ENCODE measurements at regions not wholly inside any gene's neighbourhood (a gene's known extent, or its start where the extent isn't known, plus 50 kb on each side); places are given as distances from the start of the nearest gene placed in this dataset.

GRCh38 chr11:71179877-71180605 is 72.3 kb downstream of the SHANK2 start:
- H3K27ac ChIP-seq = no peak overlapping the region
- no peak for DNase-seq (ENCODE audit: low spot score)
- ChIA-PET POLR2A (ENCODE audit: low non-redundant PET) (no interaction called here), CTCF (no interaction called here)
- TF ChIP-seq, protein P1, sequence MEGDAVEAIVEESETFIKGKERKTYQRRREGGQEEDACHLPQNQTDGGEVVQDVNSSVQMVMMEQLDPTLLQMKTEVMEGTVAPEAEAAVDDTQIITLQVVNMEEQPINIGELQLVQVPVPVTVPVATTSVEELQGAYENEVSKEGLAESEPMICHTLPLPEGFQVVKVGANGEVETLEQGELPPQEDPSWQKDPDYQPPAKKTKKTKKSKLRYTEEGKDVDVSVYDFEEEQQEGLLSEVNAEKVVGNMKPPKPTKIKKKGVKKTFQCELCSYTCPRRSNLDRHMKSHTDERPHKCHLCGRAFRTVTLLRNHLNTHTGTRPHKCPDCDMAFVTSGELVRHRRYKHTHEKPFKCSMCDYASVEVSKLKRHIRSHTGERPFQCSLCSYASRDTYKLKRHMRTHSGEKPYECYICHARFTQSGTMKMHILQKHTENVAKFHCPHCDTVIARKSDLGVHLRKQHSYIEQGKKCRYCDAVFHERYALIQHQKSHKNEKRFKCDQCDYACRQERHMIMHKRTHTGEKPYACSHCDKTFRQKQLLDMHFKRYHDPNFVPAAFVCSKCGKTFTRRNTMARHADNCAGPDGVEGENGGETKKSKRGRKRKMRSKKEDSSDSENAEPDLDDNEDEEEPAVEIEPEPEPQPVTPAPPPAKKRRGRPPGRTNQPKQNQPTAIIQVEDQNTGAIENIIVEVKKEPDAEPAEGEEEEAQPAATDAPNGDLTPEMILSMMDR (conservative IDR thresholded peaks at IDR 0.05; ENCODE audit: low read depth) = no peak

DNA sequence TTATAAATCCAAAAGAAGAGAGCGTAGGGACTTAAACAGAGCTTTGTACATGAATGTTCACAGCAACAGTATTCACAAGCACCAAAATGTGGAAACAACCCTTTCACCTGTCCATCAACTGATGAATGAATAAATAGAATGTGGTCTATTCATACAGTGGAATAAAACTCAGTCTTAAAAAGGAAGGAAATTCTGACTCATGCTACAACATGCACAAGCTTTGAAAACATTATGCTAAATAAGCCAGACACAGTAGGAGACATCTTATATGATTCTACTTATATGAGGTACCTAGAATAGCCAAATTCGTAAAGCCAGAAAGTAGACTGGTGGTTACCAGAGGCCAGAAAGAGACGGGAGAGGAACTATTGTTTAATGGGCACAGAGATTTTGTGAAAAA is 74.3 kb downstream of the SHANK2 start:
- TF ChIP-seq, protein P1 (conservative IDR thresholded peaks at IDR 0.05; ENCODE audit: low read depth) = no peak
- DNase-seq (ENCODE audit: low spot score) = no peak
- ChIA-PET CTCF (no interaction called here), POLR2A (ENCODE audit: low non-redundant PET) (interaction anchor here (0.5 kb wide), 1 partner anchor 1487 kb away, joined by 3 read pairs; no protein-coding TSS in a partner anchor)
- H3K27ac ChIP-seq = no peak overlapping the region

DNA sequence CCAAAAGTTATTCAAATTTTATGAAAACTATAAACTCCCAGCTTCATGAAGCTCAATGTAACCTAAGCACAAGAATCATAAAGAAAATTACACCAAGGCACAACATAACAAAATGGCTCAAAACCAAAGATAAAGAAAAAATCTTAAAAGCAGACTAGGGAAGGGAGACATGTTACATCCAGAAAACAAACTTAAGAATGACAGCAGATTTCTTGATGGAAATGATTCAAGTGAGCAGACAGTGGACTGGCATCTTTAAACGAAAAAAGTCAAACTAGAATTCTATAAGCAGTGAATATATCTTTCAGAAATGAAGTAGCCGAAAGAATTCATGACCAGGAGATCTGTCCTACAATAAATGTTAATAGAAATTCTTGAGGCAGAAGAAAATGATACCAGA is 75.6 kb downstream of the SHANK2 start:
- no peak for DNase-seq (ENCODE audit: low spot score)
- ChIA-PET POLR2A (ENCODE audit: low non-redundant PET) (no interaction called here), CTCF (interaction anchor here (0.6 kb wide), 1 partner anchor 1754 kb away, joined by 5 read pairs; no protein-coding TSS in a partner anchor)
- TF ChIP-seq, protein P1 (conservative IDR thresholded peaks at IDR 0.05; ENCODE audit: low read depth) = no peak
- H3K27ac ChIP-seq = no peak overlapping the region

GRCh38 chr11:71173709-71174108 is 78.7 kb downstream of the SHANK2 start:
- POLR2A ChIA-PET (ENCODE audit: low non-redundant PET) = no interaction called here
- TF ChIP-seq, protein P1 (conservative IDR thresholded peaks at IDR 0.05; ENCODE audit: low read depth) = no peak
- DNase-seq (ENCODE audit: low spot score) = no peak
- H3K27ac ChIP-seq = no peak overlapping the region
- CTCF ChIA-PET = no interaction called here

DNA sequence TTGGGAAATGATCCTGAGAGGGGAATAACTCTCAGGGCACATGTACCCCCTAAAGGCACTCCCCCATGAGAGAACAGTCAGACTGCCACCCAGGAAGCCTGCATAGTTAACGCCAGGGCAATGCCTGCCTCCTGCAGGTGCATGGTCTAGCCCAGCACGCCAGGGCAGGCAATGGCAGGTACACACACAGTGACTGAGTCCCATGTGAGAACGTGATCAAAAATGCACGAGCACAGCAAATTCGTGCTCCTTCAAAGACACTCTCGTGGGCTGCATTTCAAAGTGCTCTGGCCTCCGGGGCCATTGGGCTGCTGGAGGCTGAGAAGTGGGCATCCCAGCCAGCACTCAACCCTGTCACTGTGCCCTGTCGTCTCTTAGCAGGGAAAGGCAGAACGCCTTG is 79.7 kb downstream of the SHANK2 start:
- CTCF ChIA-PET = no interaction called here

GRCh38 chr11:71171576-71171975 is 80.8 kb downstream of the SHANK2 start:
- H3K27ac ChIP-seq = no peak overlapping the region
- POLR2A ChIA-PET (ENCODE audit: low non-redundant PET) = no interaction called here
- DNase-seq (ENCODE audit: low spot score) = no peak
- TF ChIP-seq, protein P1 (conservative IDR thresholded peaks at IDR 0.05; ENCODE audit: low read depth) = no peak
- CTCF ChIA-PET = no interaction called here

More for the DNA sequence above, 79.7 kb downstream of the SHANK2 start:
- POLR2A ChIA-PET (ENCODE audit: low non-redundant PET) = no interaction called here
- no peak overlapping the region for H3K27ac ChIP-seq
- TF ChIP-seq, protein P1 (conservative IDR thresholded peaks at IDR 0.05; ENCODE audit: low read depth) = no peak
- DNase-seq (ENCODE audit: low spot score) = no peak

Data from RWPE1 (cell line).